ENCODE measurements at regions not wholly inside any gene's neighbourhood (a gene's known extent, or its start where the extent isn't known, plus 50 kb on each side); places are given as distances from the start of the nearest gene placed in this dataset.

DNA sequence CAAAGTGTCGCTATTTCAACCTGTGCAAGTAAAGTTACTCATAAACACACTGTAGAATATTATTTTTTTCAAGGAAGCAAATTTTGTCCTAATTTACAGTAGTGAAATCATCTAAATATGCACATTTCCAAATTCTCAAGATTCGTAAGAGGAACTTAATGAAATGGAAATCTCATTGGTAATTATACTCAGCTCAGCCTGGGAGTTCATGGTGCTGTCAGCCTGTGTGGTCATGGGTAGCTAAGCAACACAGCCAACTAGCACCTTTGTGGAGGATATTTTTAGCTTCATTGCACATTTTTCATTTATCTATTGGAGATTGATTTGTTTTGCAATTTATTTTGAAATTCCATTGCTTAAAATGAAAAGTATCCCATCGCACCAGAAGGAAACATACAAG, 975.7 kb upstream of the ZEB2 start:
- Histone ChIP-seq H3K4me1 (no peaks in the 10 kb centered on the region), H3K4me3 (no peak overlapping the region), H3K9me3 (peaks cover 4% of the 10 kb centered on the region), H3K27me3 (no peaks in the 10 kb centered on the region), H3K27ac (no peak overlapping the region), H3K36me3 (no peaks in the 10 kb centered on the region)
- no peak for TF ChIP-seq POLR2A (IDR thresholded peaks at IDR 0.05)
- no peak for TF ChIP-seq EP300 (IDR thresholded peaks at IDR 0.05)
- 89% methylated on average over 3 of the region's 3 CpGs for WGBS
- no peak for DNase-seq (ENCODE audit: low spot score in 2 of 2)

DNA sequence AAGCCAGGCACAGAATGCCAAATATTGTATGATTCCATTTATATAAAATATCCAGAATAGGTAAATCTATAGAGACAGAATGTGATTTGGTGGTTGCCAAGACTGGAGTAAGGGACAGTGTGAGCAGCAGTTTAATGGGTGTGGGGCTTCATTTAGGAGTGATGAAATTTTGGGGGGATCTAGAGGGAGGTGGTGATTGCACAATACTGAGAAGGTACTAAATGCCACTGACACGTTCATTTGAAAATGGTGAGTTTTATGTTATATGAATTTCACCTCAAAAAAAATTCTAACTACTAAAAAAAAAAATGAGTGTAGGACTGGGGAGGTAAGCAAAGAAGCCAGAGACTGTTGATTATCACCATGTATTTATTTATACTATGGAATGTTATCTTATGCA, 974.5 kb upstream of the ZEB2 start:
- no peak for TF ChIP-seq POLR2A (IDR thresholded peaks at IDR 0.05)
- TF ChIP-seq, protein P1, sequence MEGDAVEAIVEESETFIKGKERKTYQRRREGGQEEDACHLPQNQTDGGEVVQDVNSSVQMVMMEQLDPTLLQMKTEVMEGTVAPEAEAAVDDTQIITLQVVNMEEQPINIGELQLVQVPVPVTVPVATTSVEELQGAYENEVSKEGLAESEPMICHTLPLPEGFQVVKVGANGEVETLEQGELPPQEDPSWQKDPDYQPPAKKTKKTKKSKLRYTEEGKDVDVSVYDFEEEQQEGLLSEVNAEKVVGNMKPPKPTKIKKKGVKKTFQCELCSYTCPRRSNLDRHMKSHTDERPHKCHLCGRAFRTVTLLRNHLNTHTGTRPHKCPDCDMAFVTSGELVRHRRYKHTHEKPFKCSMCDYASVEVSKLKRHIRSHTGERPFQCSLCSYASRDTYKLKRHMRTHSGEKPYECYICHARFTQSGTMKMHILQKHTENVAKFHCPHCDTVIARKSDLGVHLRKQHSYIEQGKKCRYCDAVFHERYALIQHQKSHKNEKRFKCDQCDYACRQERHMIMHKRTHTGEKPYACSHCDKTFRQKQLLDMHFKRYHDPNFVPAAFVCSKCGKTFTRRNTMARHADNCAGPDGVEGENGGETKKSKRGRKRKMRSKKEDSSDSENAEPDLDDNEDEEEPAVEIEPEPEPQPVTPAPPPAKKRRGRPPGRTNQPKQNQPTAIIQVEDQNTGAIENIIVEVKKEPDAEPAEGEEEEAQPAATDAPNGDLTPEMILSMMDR (IDR thresholded peaks at IDR 0.05): no peak
- no peak for TF ChIP-seq POLR2AphosphoS5 (IDR thresholded peaks at IDR 0.05)
- no peak for TF ChIP-seq EP300 (IDR thresholded peaks at IDR 0.05)
- WGBS: 79% methylated on average over 1 of the region's 1 CpG
- no peak overlapping the region for H3K27ac ChIP-seq

DNA sequence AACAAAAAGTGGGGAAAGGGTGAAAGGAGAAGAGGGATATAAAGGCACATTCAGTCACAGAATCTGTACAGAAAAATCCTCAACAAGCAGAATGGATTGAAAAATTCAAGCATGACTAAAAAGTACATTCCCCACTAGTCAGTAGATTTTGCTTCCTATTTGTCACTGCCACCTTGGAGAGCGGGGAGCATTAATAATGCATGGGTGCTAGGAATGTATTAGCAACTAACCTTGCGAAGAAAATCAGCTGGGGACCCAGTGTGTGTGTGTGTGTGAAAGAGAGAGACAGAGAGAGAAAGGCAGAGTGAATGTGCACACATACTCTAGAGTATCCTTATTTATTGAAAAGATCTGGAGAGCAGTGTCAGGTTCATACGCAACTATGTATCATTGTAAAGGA, 968.7 kb upstream of the ZEB2 start:
- 90% methylated on average over 3 of the region's 3 CpGs for WGBS
- no peaks in the 10 kb centered on the region for H3K27me3 ChIP-seq
- no peak overlapping the region for H3K27ac ChIP-seq
- DNase-seq (ENCODE audit: low spot score in 2 of 2): no peak
- H3K9me3 ChIP-seq: peaks cover 4% of the 10 kb centered on the region
- no peaks in the 10 kb centered on the region for H3K36me3 ChIP-seq
- no peak for TF ChIP-seq POLR2AphosphoS5 (IDR thresholded peaks at IDR 0.05)
- TF ChIP-seq POLR2A (IDR thresholded peaks at IDR 0.05): no peak
- TF ChIP-seq, protein P1 (IDR thresholded peaks at IDR 0.05): no peak
- TF ChIP-seq EP300 (IDR thresholded peaks at IDR 0.05): no peak
- H3K4me1 ChIP-seq: peaks cover 3% of the 10 kb centered on the region
- H3K4me3 ChIP-seq: no peak overlapping the region

More for the DNA sequence above, 974.5 kb upstream of the ZEB2 start:
- no peaks in the 10 kb centered on the region for H3K4me1 ChIP-seq
- H3K36me3 ChIP-seq: no peaks in the 10 kb centered on the region
- no peak for DNase-seq (ENCODE audit: low spot score in 2 of 2)
- no peak overlapping the region for H3K4me3 ChIP-seq
- H3K27me3 ChIP-seq: no peaks in the 10 kb centered on the region
- peaks cover 4% of the 10 kb centered on the region for H3K9me3 ChIP-seq

DNA sequence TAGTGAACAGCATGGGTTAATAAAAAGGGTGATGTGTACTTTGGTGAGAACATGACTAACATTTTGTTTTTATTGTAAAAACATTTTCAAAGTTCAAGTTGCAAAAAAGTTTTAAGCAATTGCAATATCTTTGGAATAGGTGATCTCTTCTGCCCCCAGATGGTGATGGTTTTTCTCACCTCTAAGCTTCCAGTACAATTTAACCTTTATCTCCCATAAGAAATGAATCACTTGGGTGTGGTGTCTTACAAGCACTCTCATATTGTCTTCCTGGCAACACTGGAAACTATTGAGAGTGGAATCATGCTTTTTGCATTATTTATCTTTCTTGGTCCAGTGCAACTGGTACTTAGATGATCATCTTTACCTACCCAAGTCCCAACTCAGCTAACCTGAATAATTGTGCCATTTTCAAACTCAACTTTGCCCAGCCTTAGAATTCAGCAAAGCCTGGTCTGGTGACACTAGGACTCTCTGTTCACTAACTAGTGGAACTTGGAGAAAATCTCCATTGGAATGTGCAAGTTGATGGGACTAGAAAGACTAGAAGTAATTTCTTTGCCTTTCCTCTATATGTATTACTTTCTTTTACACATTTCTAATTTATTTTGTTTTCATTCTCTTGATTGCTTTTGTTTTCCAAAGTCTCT, 964.7 kb upstream of the ZEB2 start:
- Histone ChIP-seq H3K4me3 (no peak overlapping the region), H3K36me3 (no peaks in the 10 kb centered on the region), H3K9me3 (no peaks in the 10 kb centered on the region), H3K27ac (no peak overlapping the region), H3K27me3 (no peaks in the 10 kb centered on the region), H3K4me1 (peaks cover 3% of the 10 kb centered on the region)
- no peak for DNase-seq (ENCODE audit: low spot score in 2 of 2)
- TF ChIP-seq, protein P1 (IDR thresholded peaks at IDR 0.05): no peak
- no peak for TF ChIP-seq POLR2AphosphoS5 (IDR thresholded peaks at IDR 0.05)
- TF ChIP-seq EP300 (IDR thresholded peaks at IDR 0.05): no peak
- no peak for TF ChIP-seq POLR2A (IDR thresholded peaks at IDR 0.05)

DNA sequence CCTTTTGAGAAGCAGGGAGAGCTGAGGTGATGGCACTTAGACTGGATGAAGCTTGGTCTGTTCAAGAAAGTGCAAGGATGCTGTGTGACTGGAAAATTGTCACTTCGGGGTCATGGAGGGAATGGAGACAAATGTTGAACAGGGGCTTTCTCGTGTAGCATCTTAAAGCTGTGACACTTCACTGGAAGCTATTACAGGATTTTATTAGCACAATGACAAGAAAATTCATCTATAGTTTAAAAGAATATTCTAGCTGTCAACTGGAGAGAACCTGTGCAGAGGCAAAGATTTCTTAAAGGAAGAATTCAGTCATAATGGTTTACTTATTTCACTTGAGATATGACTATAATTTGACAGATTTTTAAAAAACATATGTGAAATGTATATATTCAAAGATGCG, 963.9 kb upstream of the ZEB2 start:
- no peaks in the 10 kb centered on the region for H3K27me3 ChIP-seq
- no peaks in the 10 kb centered on the region for H3K9me3 ChIP-seq
- no peaks in the 10 kb centered on the region for H3K36me3 ChIP-seq
- TF ChIP-seq POLR2A (IDR thresholded peaks at IDR 0.05): no peak
- TF ChIP-seq, protein P1 (IDR thresholded peaks at IDR 0.05): no peak
- TF ChIP-seq POLR2AphosphoS5 (IDR thresholded peaks at IDR 0.05): no peak
- TF ChIP-seq EP300 (IDR thresholded peaks at IDR 0.05): no peak
- H3K4me1 ChIP-seq: peaks cover 3% of the 10 kb centered on the region
- H3K27ac ChIP-seq: no peak overlapping the region
- H3K4me3 ChIP-seq: no peak overlapping the region
- 93% methylated on average over 3 of the region's 3 CpGs for WGBS
- no peak for DNase-seq (ENCODE audit: low spot score in 2 of 2)

Measured in suprapubic skin (tissue), 4 donors.